SK-N-MC (cell line): ENCODE measurements at regions not wholly inside any gene's neighbourhood (a gene's known extent, or its start where the extent isn't known, plus 50 kb on each side); places are given as distances from the start of the nearest gene placed in this dataset.

Experiments used
- EZH2 ChIP-seq: fragments of 200-600 bp; sonication (generic); IDR thresholded peaks from one replicate; pipeline ENCODE4 v1.6.1; 2017; ENCODE audit warnings: antibody characterized with exemption
- FOXP2 ChIP-seq: optimal IDR thresholded peaks from 2 replicates; pipeline ENCODE3; 2011; ENCODE audit warnings: mild to moderate bottlenecking, moderate library complexity; ENCODE audit not compliant: insufficient read depth; ENCODE audit errors: extremely low read length, control extremely low read depth
- POLR2AphosphoS5 ChIP-seq: IDR thresholded peaks from 2 replicates; pipeline ENCODE4 v1.6.1; 2012; ENCODE audit warnings: mild to moderate bottlenecking, low read depth, low read length, borderline replicate concordance

DNA sequence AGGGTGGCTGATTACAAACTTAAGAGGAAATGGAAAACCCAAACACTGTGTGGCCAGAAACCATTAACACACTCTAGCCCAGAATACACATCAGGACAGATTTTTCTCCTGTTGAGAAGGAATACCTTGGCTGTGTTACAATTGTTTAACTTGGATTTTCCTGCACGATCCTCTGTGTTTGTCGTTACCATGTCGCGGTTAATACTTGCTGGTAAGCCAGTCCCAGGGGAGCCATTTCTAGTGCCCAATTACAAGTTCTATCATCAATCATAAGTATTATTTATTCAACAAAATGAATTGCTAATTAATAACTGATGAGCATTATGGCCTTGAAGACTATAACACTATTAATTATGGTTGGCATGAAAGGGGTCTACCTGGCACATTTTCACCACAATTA lies 146.8 kb downstream of the LNPK start:
- TF ChIP-seq POLR2AphosphoS5 (no peak), EZH2 (no peak), FOXP2 (no peak)
